ENCODE measurements at regions not wholly inside any gene's neighbourhood (a gene's known extent, or its start where the extent isn't known, plus 50 kb on each side); places are given as distances from the start of the nearest gene placed in this dataset.

- no peak for TF ChIP-seq CTCF (conservative IDR thresholded peaks at IDR 0.05; ENCODE audit: low read length)
- TF ChIP-seq EZH2phosphoT487 (IDR thresholded peaks at IDR 0.05; ENCODE audit: borderline replicate concordance) = no peak
These were observed 594.4 kb upstream of the VSTM2A start for GRCh38 chr7:53947732-53948131.

Data from Loucy (cell line).